ENCODE measurements at regions not wholly inside any gene's neighbourhood (a gene's known extent, or its start where the extent isn't known, plus 50 kb on each side); places are given as distances from the start of the nearest gene placed in this dataset.

DNA sequence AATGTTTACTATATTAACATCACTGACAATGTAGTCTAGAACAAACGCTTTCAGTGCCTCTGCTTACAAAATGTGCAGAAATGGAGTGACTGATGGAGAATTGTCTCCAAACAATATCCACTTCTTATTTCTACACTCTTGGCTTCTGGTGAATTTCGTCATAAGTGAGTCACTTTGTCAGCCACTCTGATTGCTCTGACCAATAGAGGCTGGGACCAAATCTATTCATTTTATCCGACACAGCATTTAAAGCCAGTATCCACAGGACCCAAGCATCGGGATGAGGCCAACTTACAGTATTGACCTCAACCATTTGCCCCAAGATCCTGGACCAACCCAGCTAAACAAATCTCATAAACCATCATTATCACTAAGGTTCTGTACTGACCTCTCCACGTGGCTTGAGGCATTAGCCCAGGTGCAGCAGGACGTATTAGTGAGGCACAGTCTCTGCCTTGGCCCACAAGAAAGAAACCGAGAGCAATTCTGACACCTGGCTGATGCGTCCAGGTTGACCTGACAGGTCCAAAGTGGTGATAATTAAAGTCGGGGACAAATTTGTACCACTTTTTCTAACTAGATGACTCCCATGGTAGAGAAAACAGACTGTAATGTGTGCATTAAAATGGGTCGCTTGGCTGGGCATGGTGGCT is 53.3 kb upstream of the ERO1B start:
- Mint-ChIP-seq H3K36me3 (no peaks in the 10 kb centered on the region), H3K4me1 (no peaks in the 10 kb centered on the region), H3K27ac (no peak overlapping the region), H3K9me3 (no peaks in the 10 kb centered on the region), H3K4me3 (no peak overlapping the region), H3K27me3 (peaks cover 0 to 3% (median 0%) of the 10 kb centered on the region in 5 donors)
- Histone ChIP-seq H3K4me1 (ENCODE audit: control insufficient read depth in 2 of 2, insufficient read depth in 2 of 2, low read length in 2 of 2) (no peaks in the 10 kb centered on the region), H3K27me3 (ENCODE audit: control insufficient read depth in 2 of 2, insufficient read depth in 2 of 2, low read length in 2 of 2) (no peaks in the 10 kb centered on the region), H3K27ac (ENCODE audit: low read depth, low read length) (no peak overlapping the region), H3K36me3 (ENCODE audit: control insufficient read depth in 2 of 3, insufficient read depth in 3 of 3, low read length in 3 of 3) (no peaks in the 10 kb centered on the region), H3K9me3 (ENCODE audit: control insufficient read depth in 2 of 3, low read length in 3 of 3) (no peaks in the 10 kb centered on the region), H3K4me3 (ENCODE audit: low read length) (no peak overlapping the region)
- ATAC-seq (no peak), DNase-seq (no peak)
- intact Hi-C loops (cut with micrococcal nuclease): no loop called here
- POLR2A ChIA-PET: no interaction called here
- CTCF ChIA-PET: interaction anchor here (0.6 kb wide), 1 partner anchor 132 kb away, joined by 4 read pairs; no protein-coding TSS in a partner anchor

- H3K4me3 ChIP-seq (ENCODE audit: low read length): no peak overlapping the region
- H3K27ac Mint-ChIP-seq: no peak overlapping the region
- no peaks in the 10 kb centered on the region for H3K4me1 ChIP-seq (ENCODE audit: control insufficient read depth in 2 of 2, insufficient read depth in 2 of 2, low read length in 2 of 2)
- no peaks in the 10 kb centered on the region for H3K27me3 ChIP-seq (ENCODE audit: control insufficient read depth in 2 of 2, insufficient read depth in 2 of 2, low read length in 2 of 2)
- no peaks in the 10 kb centered on the region for H3K9me3 Mint-ChIP-seq
- no peaks in the 10 kb centered on the region for H3K4me1 Mint-ChIP-seq
- ATAC-seq: no peak
- ChIA-PET CTCF (no interaction called here), POLR2A (no interaction called here)
- H3K27ac ChIP-seq (ENCODE audit: low read depth, low read length): no peak overlapping the region
- H3K36me3 ChIP-seq (ENCODE audit: control insufficient read depth in 2 of 3, insufficient read depth in 3 of 3, low read length in 3 of 3): no peaks in the 10 kb centered on the region
- H3K4me3 Mint-ChIP-seq: no peak overlapping the region
- H3K36me3 Mint-ChIP-seq: no peaks in the 10 kb centered on the region
- H3K9me3 ChIP-seq (ENCODE audit: control insufficient read depth in 2 of 3, low read length in 3 of 3): no peaks in the 10 kb centered on the region
- DNase-seq: no peak
- intact Hi-C loops (cut with micrococcal nuclease): no loop called here
- H3K27me3 Mint-ChIP-seq: peaks cover 0 to 3% (median 0%) of the 10 kb centered on the region in 5 donors
These were observed 50.5 kb upstream of the ERO1B start for GRCh38 chr1:236332092-236332758.

All from naive thymus-derived CD4-positive, alpha-beta T cell (primary cell).